ENCODE measurements at regions not wholly inside any gene's neighbourhood (a gene's known extent, or its start where the extent isn't known, plus 50 kb on each side); places are given as distances from the start of the nearest gene placed in this dataset.

DNA sequence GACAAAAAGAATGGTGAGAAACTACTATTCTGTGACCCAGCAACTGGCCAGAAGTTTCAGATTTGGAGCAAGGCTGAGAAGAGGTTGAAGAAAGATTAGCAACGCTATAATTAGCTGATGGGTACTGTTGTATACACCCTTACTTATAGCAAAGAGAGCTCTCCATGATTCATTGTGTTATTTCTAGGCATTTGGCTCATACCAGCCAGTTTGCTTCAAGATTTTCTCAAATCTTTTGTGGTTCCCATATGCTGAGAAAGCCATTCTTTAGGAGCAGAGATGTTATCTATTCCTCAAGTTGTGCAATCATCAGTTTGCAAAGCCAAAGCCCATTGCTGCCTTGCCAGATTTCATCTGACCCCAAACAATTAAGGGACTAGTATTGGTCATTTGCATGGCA, 179.4 kb downstream of the ETS1 start:
- H3K4me3 ChIP-seq (ENCODE audit: low read length) = no peak overlapping the region
- H3K27me3 ChIP-seq (ENCODE audit: insufficient read depth, low read length) = no peaks in the 10 kb centered on the region
- no peaks in the 10 kb centered on the region for H3K4me1 ChIP-seq (ENCODE audit: insufficient read depth, low read length)
- H3K9me3 ChIP-seq (ENCODE audit: low read depth, low read length) = no peaks in the 10 kb centered on the region

- Histone ChIP-seq H3K4me3 (ENCODE audit: low read length) (no peak overlapping the region), H3K27me3 (ENCODE audit: insufficient read depth, low read length) (no peaks in the 10 kb centered on the region), H3K4me1 (ENCODE audit: insufficient read depth, low read length) (no peaks in the 10 kb centered on the region), H3K9me3 (ENCODE audit: low read depth, low read length) (no peaks in the 10 kb centered on the region)
Measured at GRCh38 chr11:128405714-128406662, 181.4 kb downstream of the ETS1 start.

- Histone ChIP-seq H3K4me3 (ENCODE audit: low read length) (no peak overlapping the region), H3K4me1 (ENCODE audit: insufficient read depth, low read length) (no peaks in the 10 kb centered on the region), H3K27me3 (ENCODE audit: insufficient read depth, low read length) (no peaks in the 10 kb centered on the region), H3K9me3 (ENCODE audit: low read depth, low read length) (no peaks in the 10 kb centered on the region)
Measured at GRCh38 chr11:128405112-128405511, 182.2 kb downstream of the ETS1 start.

DNA sequence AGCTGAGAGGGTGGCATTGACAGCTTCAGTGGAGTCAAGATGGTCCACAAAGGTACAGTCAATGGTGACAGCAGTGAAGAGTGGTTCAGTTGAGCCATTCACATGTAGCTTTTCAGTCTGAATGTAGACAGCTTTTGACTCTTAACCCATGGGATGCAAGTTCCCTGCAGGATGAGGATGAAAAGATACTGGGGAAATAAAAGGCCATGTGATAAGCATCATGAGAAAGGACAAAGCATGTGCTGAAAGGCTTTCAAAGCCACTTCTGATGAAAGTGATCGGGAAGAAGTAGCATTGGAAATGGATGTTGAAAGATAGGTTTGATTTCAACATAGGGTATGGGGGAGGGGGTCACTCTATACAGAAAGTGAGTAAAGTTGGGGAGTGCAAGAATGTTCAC, 182.9 kb downstream of the ETS1 start:
- Histone ChIP-seq H3K4me3 (ENCODE audit: low read length) (no peak overlapping the region), H3K27me3 (ENCODE audit: insufficient read depth, low read length) (no peaks in the 10 kb centered on the region), H3K9me3 (ENCODE audit: low read depth, low read length) (no peaks in the 10 kb centered on the region)

GRCh38 chr11:128400382-128401203, 186.8 kb downstream of the ETS1 start:
- no peak overlapping the region for H3K4me3 ChIP-seq (ENCODE audit: low read length)
- peaks cover 10% of the 10 kb centered on the region for H3K4me1 ChIP-seq (ENCODE audit: insufficient read depth, low read length)
- no peaks in the 10 kb centered on the region for H3K9me3 ChIP-seq (ENCODE audit: low read depth, low read length)
- H3K27me3 ChIP-seq (ENCODE audit: insufficient read depth, low read length) = no peaks in the 10 kb centered on the region

More for the DNA sequence above, 182.9 kb downstream of the ETS1 start:
- H3K4me1 ChIP-seq (ENCODE audit: insufficient read depth, low read length) = peaks cover 5% of the 10 kb centered on the region

- Histone ChIP-seq H3K27me3 (ENCODE audit: insufficient read depth, low read length) (no peaks in the 10 kb centered on the region), H3K9me3 (ENCODE audit: low read depth, low read length) (no peaks in the 10 kb centered on the region), H3K4me3 (ENCODE audit: low read length) (no peak overlapping the region), H3K4me1 (ENCODE audit: insufficient read depth, low read length) (peaks cover 10% of the 10 kb centered on the region)
Measured at GRCh38 chr11:128399251-128400121, 187.9 kb downstream of the ETS1 start.

- H3K4me1 ChIP-seq (ENCODE audit: insufficient read depth, low read length) = peaks cover 10% of the 10 kb centered on the region
- no peaks in the 10 kb centered on the region for H3K9me3 ChIP-seq (ENCODE audit: low read depth, low read length)
- no peaks in the 10 kb centered on the region for H3K27me3 ChIP-seq (ENCODE audit: insufficient read depth, low read length)
- no peak overlapping the region for H3K4me3 ChIP-seq (ENCODE audit: low read length)
Measured at GRCh38 chr11:128398517-128399250, 188.7 kb downstream of the ETS1 start.

DNA sequence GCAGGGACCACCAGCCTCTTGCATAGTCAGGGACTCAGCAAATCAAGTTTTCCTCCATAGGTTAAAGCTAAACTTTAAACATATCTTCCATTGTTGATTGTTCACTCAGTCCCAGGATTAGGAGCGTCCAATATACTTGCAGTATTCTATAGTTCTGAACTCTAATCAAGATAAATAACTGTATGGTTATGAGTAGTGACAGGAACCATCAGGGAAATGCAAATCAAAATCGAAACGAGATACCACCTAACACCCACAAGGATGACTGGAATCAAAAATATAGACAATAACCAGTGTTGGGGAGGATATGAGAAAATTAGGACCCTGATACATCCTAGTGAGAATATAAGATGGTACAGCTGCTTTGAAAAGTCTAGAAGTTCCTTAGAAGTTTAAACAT, 190.0 kb downstream of the ETS1 start:
- Histone ChIP-seq H3K9me3 (ENCODE audit: low read depth, low read length) (no peaks in the 10 kb centered on the region), H3K4me3 (ENCODE audit: low read length) (no peak overlapping the region), H3K4me1 (ENCODE audit: insufficient read depth, low read length) (peaks cover 10% of the 10 kb centered on the region), H3K27me3 (ENCODE audit: insufficient read depth, low read length) (no peaks in the 10 kb centered on the region)

- Histone ChIP-seq H3K4me3 (ENCODE audit: low read length) (no peak overlapping the region), H3K4me1 (ENCODE audit: insufficient read depth, low read length) (peaks cover 6% of the 10 kb centered on the region), H3K27me3 (ENCODE audit: insufficient read depth, low read length) (no peaks in the 10 kb centered on the region), H3K9me3 (ENCODE audit: low read depth, low read length) (no peaks in the 10 kb centered on the region)
Measured at GRCh38 chr11:128394431-128395089, 192.8 kb downstream of the ETS1 start.

- H3K4me1 ChIP-seq (ENCODE audit: insufficient read depth, low read length) = no peaks in the 10 kb centered on the region
- no peak overlapping the region for H3K4me3 ChIP-seq (ENCODE audit: low read length)
- H3K9me3 ChIP-seq (ENCODE audit: low read depth, low read length) = no peaks in the 10 kb centered on the region
- no peaks in the 10 kb centered on the region for H3K27me3 ChIP-seq (ENCODE audit: insufficient read depth, low read length)
Measured at GRCh38 chr11:128392259-128392658, 195.1 kb downstream of the ETS1 start.

- Histone ChIP-seq H3K9me3 (ENCODE audit: low read depth, low read length) (no peaks in the 10 kb centered on the region), H3K4me1 (ENCODE audit: insufficient read depth, low read length) (no peaks in the 10 kb centered on the region), H3K27me3 (ENCODE audit: insufficient read depth, low read length) (no peaks in the 10 kb centered on the region), H3K4me3 (ENCODE audit: low read length) (no peak overlapping the region)
Measured at GRCh38 chr11:128391811-128392210, 195.5 kb downstream of the ETS1 start.

GRCh38 chr11:128390246-128390645, 197.1 kb downstream of the ETS1 start:
- H3K4me3 ChIP-seq (ENCODE audit: low read length) = no peak overlapping the region
- no peaks in the 10 kb centered on the region for H3K4me1 ChIP-seq (ENCODE audit: insufficient read depth, low read length)
- no peaks in the 10 kb centered on the region for H3K9me3 ChIP-seq (ENCODE audit: low read depth, low read length)
- no peaks in the 10 kb centered on the region for H3K27me3 ChIP-seq (ENCODE audit: insufficient read depth, low read length)

- H3K4me1 ChIP-seq (ENCODE audit: insufficient read depth, low read length) = no peaks in the 10 kb centered on the region
- no peaks in the 10 kb centered on the region for H3K9me3 ChIP-seq (ENCODE audit: low read depth, low read length)
- no peaks in the 10 kb centered on the region for H3K27me3 ChIP-seq (ENCODE audit: insufficient read depth, low read length)
- no peak overlapping the region for H3K4me3 ChIP-seq (ENCODE audit: low read length)
Measured at GRCh38 chr11:128389461-128389976, 197.8 kb downstream of the ETS1 start.

Data from mononuclear cell (primary cell).